ENCODE measurements at regions not wholly inside any gene's neighbourhood (a gene's known extent, or its start where the extent isn't known, plus 50 kb on each side); places are given as distances from the start of the nearest gene placed in this dataset.
"Not testable (repeated sequence)": the region's sequence is repeated elsewhere in the genome, so short reads cannot be mapped to it uniquely, and the experiment has no call there.

GRCh38 chr12:131395971-131396573 lies 314.8 kb upstream of the SFSWAP start:
- no peak overlapping the region for H2AFZ ChIP-seq
- no peaks in the 10 kb centered on the region for H3K4me1 ChIP-seq
- no peak overlapping the region for H3K9ac ChIP-seq
- H3K79me2 ChIP-seq, result no peaks in the 10 kb centered on the region
- H3K9me3 ChIP-seq (ENCODE audit: control insufficient read depth, low read length), result no peaks in the 10 kb centered on the region
- H3K36me3 ChIP-seq (ENCODE audit: control insufficient read depth, insufficient read depth, low read length), result no peaks in the 10 kb centered on the region
- TF ChIP-seq CTCF (IDR thresholded peaks at IDR 0.05), result no peak
- H3K27me3 ChIP-seq (ENCODE audit: control insufficient read depth, insufficient read depth, low read length), result no peaks in the 10 kb centered on the region
- no peak overlapping the region for H3K4me3 ChIP-seq (ENCODE audit: low read depth, low read length)
- no peak overlapping the region for H3K27ac ChIP-seq
- no peak overlapping the region for H3K4me2 ChIP-seq (ENCODE audit: low read length)

GRCh38 chr12:131397493-131398181 lies 313.3 kb upstream of the SFSWAP start:
- H3K9ac ChIP-seq, result no peak overlapping the region

GRCh38 chr12:131399000-131399399 lies 311.9 kb upstream of the SFSWAP start:
- TF ChIP-seq CTCF (IDR thresholded peaks at IDR 0.05), result no peak

More at GRCh38 chr12:131397493-131398181, 313.3 kb upstream of the SFSWAP start:
- Histone ChIP-seq H3K9me3 (ENCODE audit: control insufficient read depth, low read length) (no peaks in the 10 kb centered on the region), H3K27me3 (ENCODE audit: control insufficient read depth, insufficient read depth, low read length) (no peaks in the 10 kb centered on the region), H2AFZ (no peak overlapping the region), H3K36me3 (ENCODE audit: control insufficient read depth, insufficient read depth, low read length) (no peaks in the 10 kb centered on the region), H3K27ac (no peak overlapping the region), H3K4me2 (ENCODE audit: low read length) (no peak overlapping the region), H3K4me3 (ENCODE audit: low read depth, low read length) (no peak overlapping the region), H3K4me1 (no peaks in the 10 kb centered on the region), H3K79me2 (no peaks in the 10 kb centered on the region)
- no peak for TF ChIP-seq CTCF (IDR thresholded peaks at IDR 0.05)

GRCh38 chr12:131400668-131401294 lies 310.1 kb upstream of the SFSWAP start:
- not testable (repeated sequence) for H3K79me2 ChIP-seq

More at GRCh38 chr12:131399000-131399399, 311.9 kb upstream of the SFSWAP start:
- no peaks in the 10 kb centered on the region for H3K9me3 ChIP-seq (ENCODE audit: control insufficient read depth, low read length)
- no peaks in the 10 kb centered on the region for H3K36me3 ChIP-seq (ENCODE audit: control insufficient read depth, insufficient read depth, low read length)
- no peak overlapping the region for H2AFZ ChIP-seq
- H3K9ac ChIP-seq, result no peak overlapping the region
- no peaks in the 10 kb centered on the region for H3K79me2 ChIP-seq
- no peak overlapping the region for H3K4me3 ChIP-seq (ENCODE audit: low read depth, low read length)
- no peak overlapping the region for H3K4me2 ChIP-seq (ENCODE audit: low read length)
- H3K4me1 ChIP-seq, result no peaks in the 10 kb centered on the region
- no peaks in the 10 kb centered on the region for H3K27me3 ChIP-seq (ENCODE audit: control insufficient read depth, insufficient read depth, low read length)
- no peak overlapping the region for H3K27ac ChIP-seq

GRCh38 chr12:131401907-131402633 lies 308.8 kb upstream of the SFSWAP start:
- H3K4me1 ChIP-seq; H3K27ac ChIP-seq; H3K27me3 ChIP-seq (ENCODE audit: control insufficient read depth, insufficient read depth, low read length); H3K36me3 ChIP-seq (ENCODE audit: control insufficient read depth, insufficient read depth, low read length); H3K9ac ChIP-seq; H3K4me3 ChIP-seq (ENCODE audit: low read depth, low read length); H2AFZ ChIP-seq; H3K9me3 ChIP-seq (ENCODE audit: control insufficient read depth, low read length); H3K79me2 ChIP-seq; H3K4me2 ChIP-seq (ENCODE audit: low read length): not testable (repeated sequence)

More at GRCh38 chr12:131400668-131401294, 310.1 kb upstream of the SFSWAP start:
- not testable (repeated sequence) for H3K4me3 ChIP-seq (ENCODE audit: low read depth, low read length); H3K36me3 ChIP-seq (ENCODE audit: control insufficient read depth, insufficient read depth, low read length); H3K4me1 ChIP-seq; H3K9me3 ChIP-seq (ENCODE audit: control insufficient read depth, low read length); H2AFZ ChIP-seq; H3K9ac ChIP-seq; H3K27ac ChIP-seq; H3K27me3 ChIP-seq (ENCODE audit: control insufficient read depth, insufficient read depth, low read length); H3K4me2 ChIP-seq (ENCODE audit: low read length)

Data from parathyroid adenoma (tissue), 2 donors.